Hematopoietic multipotent progenitor cell treated with erythropoietin and hydrocortisone succinate and interleukin-3 and kit ligand, for 15 days (in vitro differentiated cells): ENCODE measurements at regions not wholly inside any gene's neighbourhood (a gene's known extent, or its start where the extent isn't known, plus 50 kb on each side); places are given as distances from the start of the nearest gene placed in this dataset.

ENCODE experiments used
- DNase-seq: peaks from one replicate; pipeline ENCODE4 v3.0.0-alpha.2; 2015; ENCODE audit warnings: low spot score

DNA sequence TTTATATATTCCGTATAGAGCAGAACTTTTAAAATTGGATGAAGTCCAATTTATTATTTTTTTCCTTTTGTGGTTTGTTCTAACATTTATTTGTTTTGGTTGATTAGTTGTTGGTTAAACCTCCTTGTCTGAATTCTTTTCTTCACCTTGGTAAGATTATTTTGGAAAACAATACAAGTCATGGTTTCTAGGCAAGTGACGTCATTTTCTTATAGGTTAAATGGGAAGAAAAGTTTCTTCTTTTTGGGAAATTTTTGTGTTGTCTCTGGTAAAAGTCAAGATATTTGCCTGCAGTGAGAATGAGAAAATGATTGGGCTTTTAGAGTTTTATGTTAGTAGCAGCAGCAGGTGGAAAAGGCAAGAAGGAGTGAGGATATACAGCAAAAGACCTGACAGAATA lies 197.9 kb downstream of the OTOR start:
- DNase-seq = no peak

DNA sequence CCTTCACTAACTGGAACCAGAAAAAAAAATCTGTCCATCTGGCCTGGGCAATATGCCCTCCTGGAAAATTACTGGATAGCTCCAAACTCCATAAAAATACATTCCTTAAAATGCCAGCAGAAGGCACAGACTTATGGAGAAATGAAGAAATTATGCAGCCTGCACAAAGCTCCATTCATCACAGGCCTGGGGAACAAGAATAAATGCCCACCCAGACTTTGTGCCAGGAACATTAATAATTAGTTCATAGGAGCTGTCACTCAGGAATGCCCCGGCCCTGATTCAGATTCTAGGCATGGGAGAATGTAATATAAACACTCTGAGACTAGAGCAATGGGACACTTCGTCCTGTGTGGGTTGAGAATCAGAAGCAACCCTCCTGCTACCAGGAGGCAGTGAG lies 199.3 kb downstream of the OTOR start:
- no peak for DNase-seq

- DNase-seq = no peak
Measured at GRCh38 chr20:16951876-16952275, 203.7 kb downstream of the OTOR start.

DNA sequence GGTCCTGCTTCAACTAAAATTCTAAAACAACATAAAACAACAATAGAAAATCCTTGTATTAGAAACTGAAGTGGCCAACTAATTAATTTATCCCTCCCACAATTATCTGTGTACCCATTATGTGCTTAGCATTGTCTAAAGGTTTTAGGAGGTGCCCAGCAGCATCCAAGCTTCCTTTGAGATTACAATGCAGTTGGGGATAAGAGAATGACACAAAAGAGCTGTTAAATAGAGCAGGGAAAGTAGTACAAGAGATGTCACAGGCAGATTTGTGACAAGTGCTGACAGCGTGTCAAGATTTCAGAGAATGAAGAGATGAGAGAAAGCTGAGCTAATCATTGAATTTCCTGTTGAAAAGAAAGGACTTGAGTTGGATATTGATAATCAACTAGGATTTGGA lies 204.8 kb downstream of the OTOR start:
- no peak for DNase-seq

DNA sequence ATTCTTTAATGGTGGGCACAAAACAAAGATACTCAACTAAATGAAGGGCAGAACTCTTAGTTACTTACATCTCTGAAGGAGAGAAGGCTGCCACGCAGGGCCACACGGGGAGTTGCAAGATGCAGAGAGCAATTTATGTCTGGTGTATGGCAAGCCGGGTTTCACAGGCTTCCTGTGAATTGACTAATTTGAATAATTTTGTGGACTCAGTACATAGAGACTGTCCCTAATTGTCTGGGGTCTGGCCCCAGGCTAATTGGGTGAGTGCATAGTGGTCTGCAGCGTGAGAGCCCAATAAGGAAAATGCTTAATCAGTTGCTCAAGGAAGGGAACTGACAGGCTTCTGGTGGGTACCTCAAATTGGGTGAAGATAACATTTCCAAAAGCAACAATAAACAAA lies 205.7 kb downstream of the OTOR start:
- DNase-seq = no peak

GRCh38 chr20:16955462-16955861 lies 207.3 kb downstream of the OTOR start:
- no peak for DNase-seq

GRCh38 chr20:16955971-16956370 lies 207.8 kb downstream of the OTOR start:
- no peak for DNase-seq

GRCh38 chr20:16965401-16965800 lies 217.2 kb downstream of the OTOR start:
- no peak for DNase-seq

DNA sequence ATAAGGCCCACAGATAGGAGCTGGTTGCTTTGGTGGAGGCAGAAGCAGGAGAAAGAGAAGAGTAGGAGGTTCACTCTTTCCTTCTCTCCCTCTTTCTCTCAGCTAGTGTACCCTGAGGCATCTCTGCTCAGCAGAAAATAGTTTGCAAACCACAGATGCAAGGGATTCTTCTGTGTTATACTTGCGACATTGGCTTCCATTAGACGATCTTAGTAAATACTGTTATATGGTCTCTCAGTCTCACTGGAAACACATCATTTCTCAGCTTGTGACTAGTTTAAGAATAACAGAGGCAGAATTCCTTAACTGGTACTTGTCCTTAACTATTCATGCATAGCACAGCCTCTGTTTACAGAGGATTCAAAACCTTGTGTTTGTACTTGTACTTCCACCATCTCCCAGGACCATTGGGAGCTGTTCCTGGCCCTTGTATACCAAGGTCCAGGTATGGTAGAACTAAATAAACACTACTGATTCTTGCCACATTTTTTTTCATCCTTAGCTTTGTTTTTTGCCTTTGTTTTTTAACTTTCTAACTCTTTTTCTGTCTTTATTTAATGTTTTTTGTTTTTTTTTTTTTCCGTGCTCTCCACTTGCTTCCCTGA lies 218.2 kb downstream of the OTOR start:
- DNase-seq = no peak

- DNase-seq = no peak
Measured at GRCh38 chr20:16968099-16968498, 219.9 kb downstream of the OTOR start.

- DNase-seq = no peak
Measured at GRCh38 chr20:16970776-16971175, 222.6 kb downstream of the OTOR start.

DNA sequence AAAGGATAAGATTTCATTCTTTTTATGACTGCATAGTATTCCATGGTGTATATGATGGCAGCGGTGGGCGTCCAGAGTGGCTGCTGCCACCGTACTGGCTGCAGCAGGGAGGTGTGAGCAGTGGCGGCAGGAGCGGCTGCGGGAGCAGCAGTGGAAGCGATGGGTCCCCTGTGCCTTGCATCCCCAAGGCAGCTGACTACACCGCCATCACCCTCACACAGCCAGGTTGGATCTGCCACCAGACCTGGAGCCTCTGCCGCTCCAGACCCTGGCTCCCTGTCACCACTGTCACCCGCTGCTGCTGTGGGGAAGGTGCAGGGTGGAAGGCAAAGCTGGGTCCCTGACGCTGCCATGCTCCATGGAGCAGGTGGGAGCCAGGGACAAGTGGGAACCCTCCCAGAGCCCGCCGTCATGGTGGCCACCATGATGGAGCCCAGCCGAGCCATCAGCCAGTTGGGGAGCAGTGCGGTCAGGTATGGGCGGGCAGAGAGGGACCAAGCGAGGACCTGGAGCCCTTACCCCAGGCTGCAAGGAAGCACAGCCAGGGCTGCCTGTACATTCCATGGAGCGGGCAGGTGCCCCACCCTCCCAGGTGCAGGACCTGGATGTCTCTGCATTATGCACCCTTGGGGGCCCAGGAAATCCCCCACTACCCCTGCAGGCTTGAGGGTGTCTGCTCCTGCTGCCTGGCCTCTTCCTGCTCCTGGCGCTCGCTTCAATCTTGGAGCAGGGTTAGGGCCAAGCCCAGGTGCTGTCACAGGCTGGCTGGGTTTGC lies 226.1 kb downstream of the OTOR start:
- DNase-seq = no peak

GRCh38 chr20:16974855-16975162 lies 226.7 kb downstream of the OTOR start:
- no peak for DNase-seq

DNA sequence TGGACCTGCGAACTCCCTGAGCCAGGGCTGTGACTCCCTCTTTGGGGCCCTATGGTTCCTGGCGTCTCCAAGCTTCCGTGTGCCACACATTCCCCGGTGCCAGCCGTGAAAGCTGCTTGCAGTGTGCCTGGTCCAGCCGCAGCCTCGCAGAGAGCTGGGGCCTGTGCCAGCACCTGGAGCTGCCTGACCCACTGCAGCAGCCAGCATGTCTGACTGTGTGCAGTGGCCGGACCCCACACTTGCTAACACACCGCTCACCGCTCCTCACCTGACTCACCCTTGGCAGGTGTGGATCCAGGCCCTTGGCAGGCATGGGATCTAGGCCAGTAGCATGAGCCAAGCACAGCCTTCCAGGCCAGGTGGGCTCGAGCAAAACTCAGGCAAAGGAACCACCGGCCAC lies 227.5 kb downstream of the OTOR start:
- no peak for DNase-seq

DNA sequence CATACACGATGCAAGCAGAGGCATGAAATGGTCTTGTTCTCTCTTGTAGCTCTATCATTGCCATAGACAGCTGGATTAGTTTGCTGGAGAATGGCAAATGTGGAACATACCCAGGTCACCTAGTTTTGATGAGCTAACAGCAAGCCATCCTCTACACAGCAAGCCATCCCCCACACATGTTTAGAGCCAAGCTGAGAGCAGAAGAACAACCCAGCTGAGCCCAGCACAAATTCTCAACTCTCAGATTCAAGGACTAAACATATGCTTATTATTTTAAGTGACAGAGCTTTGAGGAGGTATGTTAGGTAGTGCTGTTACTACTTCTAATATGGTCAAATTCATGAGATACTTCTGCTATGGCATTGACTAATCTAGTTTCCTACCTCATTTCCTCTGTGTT lies 230.3 kb downstream of the OTOR start:
- DNase-seq = no peak

GRCh38 chr20:16982091-16982726 lies 234.1 kb downstream of the OTOR start:
- no peak for DNase-seq

- DNase-seq = no peak
Measured at GRCh38 chr20:16984481-16984880, 236.3 kb downstream of the OTOR start.

DNA sequence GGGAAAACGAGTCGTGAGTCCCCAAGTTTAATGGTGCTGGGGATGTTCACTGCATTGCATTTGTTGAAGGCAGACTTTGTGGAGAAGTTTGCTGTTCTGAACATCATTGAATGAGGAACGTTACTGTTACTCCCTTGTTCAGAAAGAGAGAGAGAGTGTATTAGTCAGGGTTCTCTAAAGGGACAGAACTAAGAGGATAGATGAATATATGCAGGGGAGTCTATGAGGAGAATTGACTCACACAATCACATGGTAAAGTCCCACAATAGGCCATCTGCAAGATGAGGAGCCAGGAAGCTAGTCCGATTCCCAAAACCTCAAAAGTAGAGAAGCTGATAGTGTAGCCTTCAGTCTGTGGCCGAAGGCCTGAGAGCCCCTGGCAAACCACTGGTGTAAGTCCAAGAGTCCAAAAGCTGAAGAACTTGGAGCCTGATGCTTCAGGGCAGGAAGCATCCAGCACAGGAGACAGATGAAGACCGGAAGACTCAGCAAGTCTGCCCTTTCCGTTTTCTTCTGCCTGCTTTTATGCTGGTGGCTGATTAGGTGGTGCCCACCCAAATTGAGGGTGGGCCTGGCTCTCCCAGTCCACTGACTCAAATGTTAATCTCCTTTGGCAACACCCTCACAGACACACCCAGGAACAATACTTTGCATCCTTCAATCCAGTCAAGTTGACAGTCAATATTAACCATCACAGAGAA lies 223.5 kb upstream of the PCSK2 start:
- no peak for DNase-seq

GRCh38 chr20:17010181-17010580 lies 216.7 kb upstream of the PCSK2 start:
- DNase-seq = no peak

DNA sequence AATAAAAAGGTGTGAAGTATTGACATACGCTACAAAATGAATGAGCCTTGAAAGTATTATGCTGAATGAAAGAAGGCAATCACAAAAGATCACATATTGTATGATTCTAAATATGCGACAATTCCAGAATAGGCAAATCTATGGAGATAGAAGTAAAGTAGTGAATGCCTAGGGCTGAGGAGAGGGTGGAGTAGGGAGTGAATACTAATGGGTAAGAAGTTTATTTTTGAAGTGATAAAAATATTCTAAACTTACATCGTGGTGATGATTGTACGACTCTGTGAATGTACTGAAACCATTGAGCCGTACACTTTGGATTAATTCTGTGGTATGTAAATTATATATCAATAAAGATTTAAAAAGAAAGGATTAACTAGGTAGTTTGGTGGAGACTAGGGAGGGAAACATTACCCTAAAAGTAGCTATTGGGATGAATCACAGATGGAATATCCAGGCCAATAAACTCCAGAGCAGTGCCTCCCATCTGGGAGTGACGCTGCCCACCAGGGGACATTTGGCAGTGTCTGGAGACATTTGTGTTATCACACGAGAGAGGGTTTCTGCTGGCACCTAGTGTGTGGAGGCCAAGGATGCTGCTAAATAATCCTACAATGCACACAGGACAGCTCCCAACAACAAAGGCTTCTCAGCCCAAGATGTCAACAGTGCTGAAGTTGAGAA lies 214.2 kb upstream of the PCSK2 start:
- DNase-seq = no peak

DNA sequence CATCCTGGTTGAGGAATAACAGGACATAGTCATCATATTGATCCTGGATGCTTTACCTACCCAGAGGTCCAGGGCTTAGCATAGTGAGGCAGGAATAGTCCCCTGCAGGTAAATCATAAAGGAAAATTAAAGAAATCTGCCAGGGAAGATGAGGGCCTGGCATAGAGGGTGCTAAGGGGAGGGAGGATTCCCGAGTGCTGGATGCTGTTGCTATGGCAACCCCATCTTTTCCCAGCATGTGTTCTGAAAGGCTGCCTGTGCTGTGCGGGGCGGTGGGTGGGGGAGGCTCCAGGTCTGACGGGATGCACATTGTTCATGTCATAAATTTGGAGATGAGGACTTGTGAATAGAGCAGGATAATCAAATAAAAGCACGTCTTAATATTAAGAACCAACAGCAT lies 212.6 kb upstream of the PCSK2 start:
- DNase-seq = no peak

DNA sequence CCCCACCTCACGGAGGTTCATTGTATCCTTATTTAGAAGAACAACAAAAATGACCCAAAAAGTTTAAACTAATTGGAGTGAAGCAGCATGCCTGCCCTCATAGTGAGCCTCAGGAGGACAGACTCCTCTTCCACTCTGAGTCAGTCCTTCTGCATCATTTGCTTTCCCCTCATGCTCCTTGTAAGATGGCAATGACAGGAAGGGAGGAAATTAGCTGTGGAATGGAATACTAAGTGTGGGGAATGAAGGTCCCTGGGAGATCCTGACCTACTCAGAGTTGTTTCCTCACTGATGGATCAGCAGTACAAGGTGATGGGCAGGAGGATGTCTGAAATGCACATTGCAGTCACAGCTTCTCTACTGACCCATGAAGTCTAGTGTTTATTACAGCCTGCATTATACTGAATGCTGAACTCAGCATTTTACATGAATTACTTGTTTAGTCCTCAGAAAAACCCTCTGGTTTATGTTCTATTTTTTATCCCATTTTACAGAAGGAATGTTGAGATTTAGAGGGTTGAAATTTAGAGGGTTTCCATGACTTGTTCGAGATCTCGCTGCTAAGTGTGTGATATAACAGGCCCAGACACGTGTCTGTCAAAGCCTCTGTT lies 212.0 kb upstream of the PCSK2 start:
- no peak for DNase-seq
